Gastrocnemius medialis (tissue), 4 donors: ENCODE measurements at regions not wholly inside any gene's neighbourhood (a gene's known extent, or its start where the extent isn't known, plus 50 kb on each side); places are given as distances from the start of the nearest gene placed in this dataset.

Source experiments
- ATAC-seq, 2 donors: fragments of 150-250 bp; one replicate each; pipeline ENCODE4 v1.9.1; 2016
- DNase-seq, 2 donors: peaks; one replicate each; pipeline ENCODE4 v3.0.0-alpha.2; 2019
- H3K27ac ChIP-seq, 4 donors: fragments of 200-600 bp; sonication (generic); 1 replicate in 1 of 4; 2 replicates in 3 of 4; pipeline ENCODE4 v1.5.1; 2016 to 2018; ENCODE audit warnings: mild to moderate bottlenecking in 2 of 4, moderate library complexity in 1 of 4
- H3K27me3 ChIP-seq, 3 donors: fragments of 200-600 bp; sonication (generic) in 2 of 3; 1 replicate in 1 of 3; 2 replicates in 2 of 3; pipeline versions ENCODE4 v1.5.1 to v1.6.0; 2016 to 2019; ENCODE audit warnings: mild to moderate bottlenecking in 1 of 3, moderate library complexity in 1 of 3
- H3K36me3 ChIP-seq, 2 donors: fragments of 200-600 bp; sonication (generic) in 1 of 2; one replicate each; pipeline ENCODE4 v1.5.1; 2017 to 2018
- H3K4me1 ChIP-seq, 2 donors: fragments of 200-600 bp; sonication (generic) in 1 of 2; one replicate each; pipeline ENCODE4 v1.5.1; 2016 to 2017; ENCODE audit warnings: mild to moderate bottlenecking in 2 of 2
- H3K4me3 ChIP-seq, 4 donors: fragments of 200-600 bp; sonication (generic) in 3 of 4; 1 replicate in 1 of 4; 2 replicates in 3 of 4; pipeline ENCODE4 v1.5.1; 2016 to 2019; ENCODE audit warnings: mild to moderate bottlenecking in 2 of 4
- H3K9me3 ChIP-seq, 3 donors: fragments of 200-600 bp; sonication (generic) in 2 of 3; 1 replicate in 1 of 3; 2 replicates in 2 of 3; pipeline ENCODE4 v1.5.1; 2016 to 2019
- CTCF ChIP-seq, 5 experiments: fragments of 450-650 bp in 3 of 5; fragments of 200-600 bp in 2 of 5; sonication (generic) in 2 of 5; IDR thresholded peaks in 4 of 5; conservative IDR thresholded peaks in 1 of 5; 1 replicate in 4 of 5; 2 replicates in 1 of 5; pipeline ENCODE4 v1.5.1; 2016 to 2019; ENCODE audit warnings: antibody characterized with exemption in 5 of 5, mild to moderate bottlenecking in 3 of 5, moderate library complexity in 3 of 5
- POLR2A ChIP-seq, 2 donors: fragments of 450-650 bp; IDR thresholded peaks; one replicate each; pipeline ENCODE4 v1.6.1; 2017; ENCODE audit warnings: antibody characterized with exemption in 2 of 2, mild to moderate bottlenecking in 2 of 2, moderate library complexity in 2 of 2
- in situ Hi-C, 4 donors: fragments of 200-750 bp; cut with MboI; loops; one replicate each; pipeline versions ENCODE4 v1.15.0 to v1.8.0; 2017; ENCODE audit warnings: low sequenced_read_pairs in 4 of 4
- intact Hi-C: fragments of 100-400 bp; cut with DNase I; formaldehyde crosslinking; loops from one replicate; pipeline ENCODE4 v1.15.1; 2023; ENCODE audit warnings: low total_unique reads

GRCh38 chr10:61183967-61184366, 240.0 kb upstream of the RHOBTB1 start:
- H3K36me3 ChIP-seq: no peaks in the 10 kb centered on the region
- DNase-seq: peak in 1 of 2 donors; percentile 18
- peak in 1 of 2 donors; percentile 41 for ATAC-seq
- intact Hi-C loops: no loop called here
- H3K27me3 ChIP-seq: no peaks in the 10 kb centered on the region
- H3K4me3 ChIP-seq: no peak overlapping the region
- TF ChIP-seq POLR2A (IDR thresholded peaks at IDR 0.05) (no peak), CTCF (IDR thresholded peaks at IDR 0.05 in 4 of 5, conservative IDR thresholded peaks at IDR 0.05 in 1 of 5) (no peak)
- no peak overlapping the region for H3K27ac ChIP-seq
- H3K4me1 ChIP-seq: no peaks in the 10 kb centered on the region
- no peaks in the 10 kb centered on the region for H3K9me3 ChIP-seq
- in situ Hi-C loops: no loop called here

- DNase-seq: no peak
- TF ChIP-seq CTCF (IDR thresholded peaks at IDR 0.05 in 4 of 5, conservative IDR thresholded peaks at IDR 0.05 in 1 of 5) (no peak), POLR2A (IDR thresholded peaks at IDR 0.05) (no peak)
- Histone ChIP-seq H3K27me3 (no peaks in the 10 kb centered on the region), H3K9me3 (no peaks in the 10 kb centered on the region), H3K27ac (no peak overlapping the region), H3K4me1 (peaks cover 0 to 6% of the 10 kb centered on the region in 2 donors), H3K4me3 (no peak overlapping the region), H3K36me3 (no peaks in the 10 kb centered on the region)
- no peak for ATAC-seq
- intact Hi-C loops (no loop called here), in situ Hi-C loops (no loop called here)
Measured at GRCh38 chr10:61181832-61182231, 237.8 kb upstream of the RHOBTB1 start.

GRCh38 chr10:61179771-61180170, 235.8 kb upstream of the RHOBTB1 start:
- no peak overlapping the region for H3K27ac ChIP-seq
- TF ChIP-seq POLR2A (IDR thresholded peaks at IDR 0.05) (no peak), CTCF (IDR thresholded peaks at IDR 0.05 in 4 of 5, conservative IDR thresholded peaks at IDR 0.05 in 1 of 5) (no peak)
- H3K36me3 ChIP-seq: no peaks in the 10 kb centered on the region
- no peak for ATAC-seq
- no peaks in the 10 kb centered on the region for H3K27me3 ChIP-seq
- in situ Hi-C loops (no loop called here), intact Hi-C loops (no loop called here)
- no peak overlapping the region for H3K4me3 ChIP-seq
- DNase-seq: no peak
- peaks cover 0 to 10% of the 10 kb centered on the region in 2 donors for H3K4me1 ChIP-seq
- H3K9me3 ChIP-seq: no peaks in the 10 kb centered on the region

- in situ Hi-C loops: no loop called here
Measured at GRCh38 chr10:61176424-61176823, 232.4 kb upstream of the RHOBTB1 start.

More at GRCh38 chr10:61176424-61176823, 232.4 kb upstream of the RHOBTB1 start:
- TF ChIP-seq POLR2A (IDR thresholded peaks at IDR 0.05) (no peak), CTCF (IDR thresholded peaks at IDR 0.05 in 4 of 5, conservative IDR thresholded peaks at IDR 0.05 in 1 of 5) (no peak)
- intact Hi-C loops: no loop called here
- H3K9me3 ChIP-seq: no peaks in the 10 kb centered on the region
- no peak overlapping the region for H3K4me3 ChIP-seq
- no peaks in the 10 kb centered on the region for H3K36me3 ChIP-seq
- no peak for DNase-seq
- H3K4me1 ChIP-seq: peaks cover 0 to 10% of the 10 kb centered on the region in 2 donors
- peak overlapping the region in 1 of 4 donors; percentile 11 for H3K27ac ChIP-seq
- ATAC-seq: no peak
- H3K27me3 ChIP-seq: no peaks in the 10 kb centered on the region
